ENCODE measurements at regions not wholly inside any gene's neighbourhood (a gene's known extent, or its start where the extent isn't known, plus 50 kb on each side); places are given as distances from the start of the nearest gene placed in this dataset.

- no peak for DNase-seq (ENCODE audit: low read depth in 2 of 2)
- H3K4me3 ChIP-seq (replicated peaks in 1 of 2; ENCODE audit: low read depth in 2 of 2, low read length in 2 of 2) = no peak overlapping the region
- no peak for TF ChIP-seq CTCF (IDR thresholded peaks at IDR 0.05; ENCODE audit: low read depth, low read length)
Observed at GRCh38 chr4:24163314-24163713, 273.5 kb upstream of the PPARGC1A start.

- no peak overlapping the region for H3K4me3 ChIP-seq (replicated peaks in 1 of 2; ENCODE audit: low read depth in 2 of 2, low read length in 2 of 2)
- no peak for DNase-seq (ENCODE audit: low read depth in 2 of 2)
- TF ChIP-seq CTCF (IDR thresholded peaks at IDR 0.05; ENCODE audit: low read depth, low read length) = no peak
Observed at GRCh38 chr4:24160358-24160757, 270.5 kb upstream of the PPARGC1A start.

GRCh38 chr4:24158031-24158430 is 268.2 kb upstream of the PPARGC1A start:
- no peak for DNase-seq (ENCODE audit: low read depth in 2 of 2)
- H3K4me3 ChIP-seq (replicated peaks in 1 of 2; ENCODE audit: low read depth in 2 of 2, low read length in 2 of 2) = no peak overlapping the region
- TF ChIP-seq CTCF (IDR thresholded peaks at IDR 0.05; ENCODE audit: low read depth, low read length) = no peak

- DNase-seq (ENCODE audit: low read depth in 2 of 2) = no peak
- H3K4me3 ChIP-seq (replicated peaks in 1 of 2; ENCODE audit: low read depth in 2 of 2, low read length in 2 of 2) = no peak overlapping the region
- no peak for TF ChIP-seq CTCF (IDR thresholded peaks at IDR 0.05; ENCODE audit: low read depth, low read length)
Observed at GRCh38 chr4:24150034-24150433, 260.2 kb upstream of the PPARGC1A start.

- DNase-seq (ENCODE audit: low read depth in 2 of 2) = no peak
- TF ChIP-seq CTCF (IDR thresholded peaks at IDR 0.05; ENCODE audit: low read depth, low read length) = no peak
- no peak overlapping the region for H3K4me3 ChIP-seq (replicated peaks in 1 of 2; ENCODE audit: low read depth in 2 of 2, low read length in 2 of 2)
Observed at GRCh38 chr4:24146127-24146526, 256.3 kb upstream of the PPARGC1A start.

GRCh38 chr4:24145591-24145990 is 255.7 kb upstream of the PPARGC1A start:
- TF ChIP-seq CTCF (IDR thresholded peaks at IDR 0.05; ENCODE audit: low read depth, low read length) = no peak
- no peak overlapping the region for H3K4me3 ChIP-seq (replicated peaks in 1 of 2; ENCODE audit: low read depth in 2 of 2, low read length in 2 of 2)
- DNase-seq (ENCODE audit: low read depth in 2 of 2) = no peak

- no peak for TF ChIP-seq CTCF (IDR thresholded peaks at IDR 0.05; ENCODE audit: low read depth, low read length)
Observed at GRCh38 chr4:24144381-24144780, 254.5 kb upstream of the PPARGC1A start.

More at GRCh38 chr4:24144381-24144780, 254.5 kb upstream of the PPARGC1A start:
- H3K4me3 ChIP-seq (replicated peaks in 1 of 2; ENCODE audit: low read depth in 2 of 2, low read length in 2 of 2) = no peak overlapping the region
- DNase-seq (ENCODE audit: low read depth in 2 of 2) = no peak

Data from cardiac fibroblast (primary cell).